Cardiac septum (tissue), 1 donor: ENCODE measurements at regions not wholly inside any gene's neighbourhood (a gene's known extent, or its start where the extent isn't known, plus 50 kb on each side); places are given as distances from the start of the nearest gene placed in this dataset.
"Not testable (repeated sequence)": the region's sequence is repeated elsewhere in the genome, so short reads cannot be mapped to it uniquely, and the experiment has no call there.

Experiments used
- DNase-seq: peaks from one replicate; pipeline ENCODE4 v3.0.0-alpha.2; 2020; ENCODE audit warnings: low spot score
- intact Hi-C: fragments of 100-400 bp; cut with DNase I; formaldehyde crosslinking; loops from one replicate; pipeline ENCODE4 v1.14.0; 2022
- donor health status: DM: no; HTN: no; CAD: no.

GRCh38 chr9:1521547-1521946 is 471.4 kb downstream of the DMRT2 start:
- intact Hi-C loops = no loop called here
- no peak for DNase-seq

GRCh38 chr9:1522219-1522767 is 472.1 kb downstream of the DMRT2 start:
- intact Hi-C loops = no loop called here

GRCh38 chr9:1528456-1528855 is 478.3 kb downstream of the DMRT2 start:
- no peak for DNase-seq
- intact Hi-C loops = no loop called here

More at GRCh38 chr9:1522219-1522767, 472.1 kb downstream of the DMRT2 start:
- DNase-seq = no peak

GRCh38 chr9:1530696-1531095 is 480.5 kb downstream of the DMRT2 start:
- intact Hi-C loops = no loop called here
- DNase-seq = no peak

- intact Hi-C loops = no loop called here
- no peak for DNase-seq
These were observed 481.3 kb downstream of the DMRT2 start for GRCh38 chr9:1531424-1531823.

- no peak for DNase-seq
- intact Hi-C loops = no loop called here
These were observed 482.0 kb downstream of the DMRT2 start for GRCh38 chr9:1532171-1532570.

GRCh38 chr9:1535051-1535450 is 480.1 kb upstream of the SMARCA2 start:
- no peak for DNase-seq
- intact Hi-C loops = no loop called here

GRCh38 chr9:1535599-1535998 is 479.5 kb upstream of the SMARCA2 start:
- intact Hi-C loops = no loop called here
- no peak for DNase-seq

GRCh38 chr9:1536522-1537170 is 478.5 kb upstream of the SMARCA2 start:
- no peak for DNase-seq
- intact Hi-C loops = no loop called here

- intact Hi-C loops = no loop called here
- DNase-seq = no peak
These were observed 476.8 kb upstream of the SMARCA2 start for GRCh38 chr9:1538301-1538700.

GRCh38 chr9:1539216-1539615 is 475.9 kb upstream of the SMARCA2 start:
- intact Hi-C loops = no loop called here
- no peak for DNase-seq

- intact Hi-C loops = no loop called here
These were observed 464.5 kb upstream of the SMARCA2 start for GRCh38 chr9:1550636-1551035.

GRCh38 chr9:1554081-1555035 is 460.8 kb upstream of the SMARCA2 start:
- no peak for DNase-seq
- intact Hi-C loops = no loop called here

More at GRCh38 chr9:1550636-1551035, 464.5 kb upstream of the SMARCA2 start:
- no peak for DNase-seq

GRCh38 chr9:1558666-1559065 is 456.5 kb upstream of the SMARCA2 start:
- intact Hi-C loops, DNase-seq: not testable (repeated sequence)

GRCh38 chr9:1575939-1576338 is 439.2 kb upstream of the SMARCA2 start:
- DNase-seq = no peak
- intact Hi-C loops = no loop called here

GRCh38 chr9:1580215-1580614 is 434.9 kb upstream of the SMARCA2 start:
- intact Hi-C loops = no loop called here
- DNase-seq = no peak

GRCh38 chr9:1581926-1582325 is 433.2 kb upstream of the SMARCA2 start:
- intact Hi-C loops = no loop called here
- no peak for DNase-seq

- DNase-seq = no peak
- intact Hi-C loops = no loop called here
These were observed 423.8 kb upstream of the SMARCA2 start for GRCh38 chr9:1591310-1591709.

- intact Hi-C loops = no loop called here
- DNase-seq = no peak
These were observed 416.9 kb upstream of the SMARCA2 start for GRCh38 chr9:1598270-1598669.

- no peak for DNase-seq
- intact Hi-C loops = no loop called here
These were observed 415.2 kb upstream of the SMARCA2 start for GRCh38 chr9:1599961-1600360.
